ENCODE measurements at regions not wholly inside any gene's neighbourhood (a gene's known extent, or its start where the extent isn't known, plus 50 kb on each side); places are given as distances from the start of the nearest gene placed in this dataset.
"Not testable (repeated sequence)": the region's sequence is repeated elsewhere in the genome, so short reads cannot be mapped to it uniquely, and the experiment has no call there.

DNA sequence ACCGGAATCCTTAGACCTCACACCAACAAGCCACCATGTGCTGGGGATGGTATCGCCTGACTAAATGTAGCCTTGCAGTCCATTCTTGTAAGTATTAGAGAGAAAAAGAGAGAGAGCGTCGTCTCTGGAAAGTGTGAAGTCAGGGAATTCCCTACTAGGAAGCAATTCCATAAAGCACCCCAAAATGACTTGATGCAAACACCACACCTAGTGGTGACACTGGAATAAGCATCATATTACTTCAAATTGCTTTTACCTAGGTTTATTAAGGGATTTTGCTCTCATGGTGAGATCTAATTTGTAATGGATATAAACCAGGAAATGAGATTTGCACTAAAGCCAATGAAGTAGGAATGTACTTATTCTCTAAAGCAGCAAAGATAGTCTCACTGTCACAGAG is 111.4 kb upstream of the METTL9 start:
- not testable (repeated sequence) for DNase-seq (ENCODE audit: low spot score)

DNA sequence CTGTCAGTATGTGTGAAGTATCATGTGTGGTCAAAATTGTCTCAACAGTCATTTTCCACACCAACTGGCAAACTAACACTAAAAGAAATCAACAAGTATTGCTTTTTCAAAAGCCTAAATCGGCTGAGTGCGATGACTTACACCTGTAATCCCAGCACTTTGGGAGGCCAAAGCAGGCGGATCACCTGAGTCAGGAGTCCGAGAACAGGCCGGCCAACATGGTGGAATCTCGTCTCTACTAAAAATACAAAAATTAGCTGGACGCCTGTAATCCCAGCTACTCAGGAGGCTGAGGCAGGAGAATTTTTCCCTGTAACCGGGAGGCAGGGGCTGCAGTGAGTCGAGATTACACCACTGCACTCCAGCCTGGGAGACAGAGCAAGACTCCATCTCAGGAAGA is 100.3 kb upstream of the METTL9 start:
- not testable (repeated sequence) for DNase-seq (ENCODE audit: low spot score)

DNA sequence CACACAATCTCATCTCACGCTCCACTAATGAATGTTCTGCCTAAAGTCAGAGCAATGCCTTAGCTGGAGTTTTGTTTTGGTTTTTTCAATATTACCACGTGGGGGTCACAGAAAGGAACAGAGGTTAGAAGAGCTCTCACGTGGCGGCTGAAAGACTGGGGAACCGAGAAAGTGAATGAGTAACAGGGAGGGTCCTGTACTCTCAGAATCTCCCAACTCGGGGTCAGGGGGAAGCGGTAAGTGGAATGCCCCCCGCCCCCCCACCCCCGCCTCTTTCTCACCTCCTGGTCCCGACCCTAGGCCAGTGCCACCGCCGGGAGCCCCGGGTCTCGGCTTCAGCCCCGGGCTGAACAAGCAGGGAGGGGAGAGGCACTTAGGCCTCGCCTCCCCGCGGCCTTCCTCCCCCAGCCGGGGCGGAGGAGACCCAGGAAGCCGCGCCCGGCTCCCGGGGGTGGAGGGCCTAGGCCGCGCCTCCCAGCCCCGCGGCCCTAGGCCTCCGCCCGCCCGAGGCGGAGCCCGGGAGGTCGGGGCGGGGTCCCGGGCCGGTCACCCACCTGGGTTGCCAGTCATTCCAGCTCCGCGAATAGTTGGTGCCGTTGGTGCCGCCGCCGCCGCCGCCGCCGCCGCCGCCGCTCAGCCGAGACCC is 98.0 kb upstream of the METTL9 start:
- DNase-seq (ENCODE audit: low spot score), result not testable (repeated sequence)

DNA sequence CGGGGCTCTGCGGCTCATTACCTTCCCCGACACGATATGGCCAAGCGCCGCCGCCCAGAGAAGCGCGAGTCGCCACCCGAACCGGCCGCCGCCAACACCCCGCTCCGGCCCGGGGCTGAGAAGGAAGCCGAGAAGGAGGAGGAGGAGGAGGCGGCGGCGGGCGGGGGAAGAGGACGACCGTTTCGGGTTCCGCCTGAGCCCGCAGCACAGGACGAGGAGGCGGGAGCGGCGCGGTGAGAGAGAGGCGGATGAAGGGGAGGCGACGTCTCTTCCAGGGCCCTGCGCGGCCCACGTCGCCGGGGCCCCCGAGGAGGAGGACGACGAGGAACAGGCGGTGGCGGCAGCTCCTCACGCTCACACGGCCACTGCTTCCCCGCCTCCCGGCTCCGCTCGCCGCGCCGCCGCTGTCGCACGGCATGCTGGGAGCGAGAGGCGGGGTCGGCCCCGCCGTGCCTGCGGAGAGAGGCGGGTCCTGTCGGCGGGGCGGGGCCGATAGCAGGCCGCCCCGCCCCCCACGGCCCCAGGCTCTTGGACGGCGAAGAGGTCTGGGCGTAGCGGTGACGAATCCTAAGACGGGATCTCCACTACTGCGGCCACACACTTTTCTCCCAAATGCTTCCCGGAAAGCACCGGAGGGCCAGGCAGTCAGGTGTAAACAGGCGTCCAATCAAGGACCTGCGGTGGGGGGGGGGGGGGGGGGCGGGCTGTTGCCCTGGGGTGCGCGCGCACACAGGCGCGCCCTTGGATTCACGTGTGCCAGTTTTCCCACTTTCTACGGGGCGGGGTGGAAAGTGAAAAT is 97.3 kb upstream of the METTL9 start:
- DNase-seq (ENCODE audit: low spot score), result peak; percentile 96

DNA sequence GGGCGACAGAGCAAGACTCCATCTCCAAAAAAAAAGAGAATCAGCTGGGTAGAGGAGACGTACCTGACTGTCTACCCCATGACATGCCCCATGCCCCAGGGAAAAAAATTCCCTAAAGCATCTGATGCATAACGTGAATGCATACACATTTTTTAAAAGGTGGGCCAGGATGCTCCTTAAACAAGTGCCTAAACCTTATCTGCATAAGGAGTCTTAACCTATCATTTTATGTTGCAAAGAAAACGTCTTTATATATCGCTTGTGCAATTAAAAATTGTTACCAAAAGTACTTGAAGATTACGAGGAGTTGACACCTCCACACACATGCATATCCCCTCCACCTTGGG is 95.8 kb upstream of the METTL9 start:
- not testable (repeated sequence) for DNase-seq (ENCODE audit: low spot score)

DNA sequence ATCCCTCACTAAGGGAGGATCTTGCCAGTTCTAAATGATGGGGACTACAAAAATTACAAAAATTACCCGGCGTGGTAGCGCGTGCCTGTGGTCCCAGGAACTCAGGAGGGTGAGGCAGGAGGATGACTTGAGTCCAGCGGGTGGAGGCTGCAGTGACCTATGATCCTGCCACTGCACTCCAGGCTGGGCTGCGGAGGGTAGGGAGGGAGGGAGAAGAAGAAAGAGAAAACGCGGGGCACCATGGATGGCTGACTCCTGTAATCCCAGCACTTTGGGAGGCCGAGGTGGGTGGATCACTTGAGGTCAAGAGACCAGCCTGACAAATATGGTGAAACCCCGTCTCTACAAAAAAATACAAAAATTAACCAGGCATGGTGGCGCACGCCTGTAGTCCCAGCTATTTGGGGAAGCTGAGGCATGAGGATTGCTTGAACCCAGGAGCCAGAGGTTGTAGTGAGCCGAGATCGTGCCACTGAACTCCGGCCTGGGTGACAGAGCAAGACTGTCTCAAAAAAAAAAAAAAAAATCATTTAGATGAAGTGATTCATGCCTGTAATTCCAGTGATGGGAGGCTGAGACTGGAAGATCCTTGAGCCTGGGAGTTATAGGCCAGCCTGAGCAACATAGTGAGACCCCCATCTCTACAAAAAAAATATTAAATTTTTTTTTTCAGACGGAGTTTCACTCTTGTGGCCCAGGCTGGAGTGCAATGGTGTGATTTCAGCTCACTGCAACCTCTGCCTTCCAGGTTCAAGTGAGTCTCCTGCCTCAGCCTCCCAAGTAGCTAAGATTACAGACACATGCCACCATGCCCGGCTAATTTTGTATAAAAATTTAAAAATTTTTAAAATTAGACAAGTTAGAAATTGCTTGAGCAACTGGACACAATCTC is 95.2 kb upstream of the METTL9 start:
- not testable (repeated sequence) for DNase-seq (ENCODE audit: low spot score)

DNA sequence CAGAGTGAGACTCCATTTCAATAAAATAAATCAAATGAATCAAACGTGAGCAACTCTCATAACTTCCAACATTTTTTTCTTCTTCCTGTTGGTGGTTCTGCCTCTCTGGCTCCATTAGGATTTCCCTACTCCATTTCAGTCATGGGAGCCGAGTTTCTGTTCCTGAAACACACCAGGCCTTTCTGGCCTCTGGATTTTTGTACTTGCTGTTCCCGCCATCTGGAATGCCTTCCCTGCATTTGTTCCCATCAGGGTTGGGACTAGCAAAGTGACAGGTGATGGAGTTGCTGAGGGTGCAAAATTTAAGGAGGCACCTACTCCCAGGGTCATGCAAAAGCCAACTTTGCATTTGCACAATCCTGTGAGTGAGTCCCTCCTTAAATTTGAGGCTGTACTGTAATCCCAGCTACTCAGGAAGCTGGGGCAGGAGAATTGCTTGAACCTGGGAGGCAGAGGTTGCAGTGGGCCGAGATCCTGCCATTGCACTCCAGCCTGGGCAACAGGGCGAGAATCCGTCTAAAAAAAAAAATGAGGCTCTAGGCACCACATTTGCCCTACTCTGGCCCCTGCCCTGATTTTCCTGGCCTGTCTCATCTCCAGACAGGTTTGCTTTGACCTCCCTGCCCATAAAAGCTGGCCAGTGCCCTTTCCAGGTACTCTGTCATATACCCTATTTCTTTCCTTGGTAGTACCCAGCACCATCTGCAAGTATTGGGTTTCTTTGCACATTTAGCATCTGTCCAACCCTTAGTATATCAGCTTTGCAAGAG is 93.4 kb upstream of the METTL9 start:
- not testable (repeated sequence) for DNase-seq (ENCODE audit: low spot score)

DNA sequence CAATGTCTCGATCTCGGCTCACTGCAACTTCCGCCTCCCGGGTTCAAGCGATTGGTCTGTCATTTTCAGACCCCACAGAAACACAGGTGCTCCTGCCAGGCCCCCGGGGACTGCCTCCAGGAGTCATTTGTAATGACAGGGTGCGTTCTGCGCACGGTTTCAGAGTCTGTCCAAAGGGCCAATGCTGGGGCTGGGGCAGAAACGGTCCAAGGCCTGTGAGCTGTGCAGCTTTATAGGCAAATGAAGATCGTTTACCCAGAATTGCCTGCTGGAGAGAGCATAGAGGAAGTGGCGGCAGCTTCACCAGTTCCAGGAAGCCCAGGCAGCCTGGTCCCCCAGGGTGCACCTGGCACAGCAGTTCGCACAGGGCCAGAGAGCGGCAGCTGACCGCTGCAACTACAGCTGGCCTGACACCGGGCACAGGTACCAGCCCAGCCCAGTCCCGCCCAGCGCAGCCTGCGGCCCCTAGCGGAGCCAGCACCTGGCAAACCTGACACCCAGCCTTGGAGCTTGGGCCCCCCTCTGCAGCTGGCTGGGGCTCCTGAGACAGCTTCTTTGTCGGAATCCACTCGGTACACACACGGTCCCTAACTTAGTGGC is 92.4 kb upstream of the METTL9 start:
- DNase-seq (ENCODE audit: low spot score), result not testable (repeated sequence)

DNA sequence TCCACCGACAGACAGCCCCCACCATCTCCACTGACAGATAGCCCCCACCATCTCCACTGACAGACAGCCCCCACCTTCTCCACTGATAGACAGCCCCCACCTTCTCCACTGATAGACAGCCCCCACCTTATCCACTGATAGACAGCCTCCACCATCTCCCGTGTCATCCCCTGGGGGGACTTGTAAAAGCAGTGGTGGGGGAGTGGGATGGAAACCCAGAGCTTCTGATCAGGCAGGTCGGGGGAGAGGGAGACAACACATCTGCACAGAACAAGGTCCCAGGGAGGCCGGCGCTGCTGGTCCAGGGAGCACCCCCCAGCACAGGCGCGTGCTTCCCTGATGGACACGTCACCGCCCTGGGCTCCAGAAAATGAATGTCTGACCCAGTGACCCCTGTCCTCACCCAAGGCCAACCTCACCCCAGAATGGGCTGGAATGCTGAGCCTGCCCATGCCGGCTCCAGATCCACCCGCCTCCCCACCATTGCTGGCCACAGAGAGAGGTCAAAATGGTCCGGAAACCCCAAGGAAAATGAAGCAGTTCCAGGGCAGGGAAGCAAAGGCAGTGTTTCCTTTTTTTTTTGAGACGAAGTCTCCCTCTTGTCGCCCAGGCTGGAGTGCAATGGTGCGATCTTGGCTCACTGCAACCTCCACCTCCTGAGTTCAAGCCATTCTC is 91.6 kb upstream of the METTL9 start:
- DNase-seq (ENCODE audit: low spot score), result not testable (repeated sequence)

DNA sequence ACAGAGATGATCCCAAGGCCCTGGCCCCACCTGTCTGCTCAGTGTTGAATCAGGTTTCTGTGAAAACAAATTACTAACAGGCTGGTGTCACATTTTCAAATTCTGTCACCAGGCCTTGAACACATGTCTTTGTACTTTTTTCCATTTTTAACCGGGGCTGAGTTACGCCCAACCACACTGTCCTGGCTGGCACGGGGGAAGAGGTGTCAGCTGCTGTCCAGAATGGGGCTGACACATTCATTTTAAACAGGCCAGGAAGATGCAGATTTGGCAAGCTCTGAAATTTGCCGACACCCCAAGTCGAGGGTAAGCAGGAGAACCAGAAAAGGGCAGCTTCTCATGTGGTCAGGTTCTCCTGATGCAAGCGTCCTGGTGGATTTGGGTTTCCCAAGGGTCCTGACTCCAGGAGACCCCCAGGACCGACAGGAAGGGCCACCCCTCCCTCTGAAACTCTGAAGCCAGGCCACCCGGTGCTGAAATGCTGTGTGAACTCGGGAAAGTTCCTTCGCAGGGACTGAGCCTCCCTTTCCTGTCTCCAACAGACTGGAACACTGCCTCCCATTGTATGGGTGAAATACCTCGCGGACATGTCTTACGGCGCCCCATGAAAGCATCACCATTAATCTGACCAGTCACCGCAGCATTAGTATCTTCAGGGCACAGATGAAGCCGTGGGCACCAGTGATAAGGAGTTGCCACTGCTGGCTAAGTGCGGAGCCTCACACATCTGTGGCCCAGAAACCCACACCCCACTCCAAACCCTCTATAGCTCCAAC is 90.5 kb upstream of the METTL9 start:
- DNase-seq (ENCODE audit: low spot score), result not testable (repeated sequence)

DNA sequence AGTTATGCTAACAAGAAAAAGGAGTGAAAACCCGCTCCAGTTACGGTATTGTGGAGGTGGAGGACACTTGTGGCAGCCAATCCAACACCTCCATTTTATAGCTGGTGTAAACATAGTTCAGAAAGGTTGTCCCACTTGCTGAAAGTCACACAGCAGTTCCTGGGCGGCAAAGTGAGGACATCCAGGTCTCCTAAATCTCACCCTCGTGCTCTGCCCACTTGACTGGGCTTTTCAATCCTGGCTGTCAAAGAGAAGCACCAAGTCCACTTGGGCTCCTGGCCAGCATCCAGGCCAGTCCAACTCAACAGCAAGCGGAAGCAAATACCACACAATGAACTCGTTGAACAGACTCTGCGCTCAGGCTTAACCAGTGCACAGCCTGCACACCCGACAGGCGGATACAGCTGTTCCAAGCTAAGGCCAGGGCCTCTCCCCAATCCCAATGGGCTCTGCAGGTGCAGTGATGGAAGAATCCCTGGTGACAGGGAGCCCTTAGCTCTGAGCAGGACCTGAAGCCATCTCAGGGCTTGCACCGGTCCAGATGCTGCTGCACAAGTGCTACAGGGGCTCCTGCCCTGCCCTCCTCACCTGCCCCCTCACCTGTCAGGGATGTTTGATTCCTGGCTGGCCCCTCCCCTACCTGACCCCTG is 89.8 kb upstream of the METTL9 start:
- not testable (repeated sequence) for DNase-seq (ENCODE audit: low spot score)

DNA sequence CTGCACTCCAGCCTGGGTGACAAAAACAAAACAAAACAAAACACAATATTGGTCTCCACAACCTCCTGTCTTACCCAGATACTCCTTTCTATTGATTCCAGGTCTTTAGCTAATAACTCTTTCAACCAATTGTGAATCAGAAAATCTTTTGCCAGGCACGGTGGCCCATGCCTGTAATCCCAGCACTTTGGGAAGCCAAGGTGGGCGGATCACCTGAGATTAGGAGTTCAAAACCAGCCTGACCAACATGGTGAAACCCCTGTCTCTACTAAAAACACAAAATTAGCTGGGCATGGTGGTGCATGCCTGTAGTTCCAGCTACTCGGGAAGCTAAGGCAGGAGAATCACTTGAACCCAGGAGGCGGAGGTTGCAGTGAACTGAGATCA is 88.5 kb upstream of the METTL9 start:
- DNase-seq (ENCODE audit: low spot score), result not testable (repeated sequence)

DNA sequence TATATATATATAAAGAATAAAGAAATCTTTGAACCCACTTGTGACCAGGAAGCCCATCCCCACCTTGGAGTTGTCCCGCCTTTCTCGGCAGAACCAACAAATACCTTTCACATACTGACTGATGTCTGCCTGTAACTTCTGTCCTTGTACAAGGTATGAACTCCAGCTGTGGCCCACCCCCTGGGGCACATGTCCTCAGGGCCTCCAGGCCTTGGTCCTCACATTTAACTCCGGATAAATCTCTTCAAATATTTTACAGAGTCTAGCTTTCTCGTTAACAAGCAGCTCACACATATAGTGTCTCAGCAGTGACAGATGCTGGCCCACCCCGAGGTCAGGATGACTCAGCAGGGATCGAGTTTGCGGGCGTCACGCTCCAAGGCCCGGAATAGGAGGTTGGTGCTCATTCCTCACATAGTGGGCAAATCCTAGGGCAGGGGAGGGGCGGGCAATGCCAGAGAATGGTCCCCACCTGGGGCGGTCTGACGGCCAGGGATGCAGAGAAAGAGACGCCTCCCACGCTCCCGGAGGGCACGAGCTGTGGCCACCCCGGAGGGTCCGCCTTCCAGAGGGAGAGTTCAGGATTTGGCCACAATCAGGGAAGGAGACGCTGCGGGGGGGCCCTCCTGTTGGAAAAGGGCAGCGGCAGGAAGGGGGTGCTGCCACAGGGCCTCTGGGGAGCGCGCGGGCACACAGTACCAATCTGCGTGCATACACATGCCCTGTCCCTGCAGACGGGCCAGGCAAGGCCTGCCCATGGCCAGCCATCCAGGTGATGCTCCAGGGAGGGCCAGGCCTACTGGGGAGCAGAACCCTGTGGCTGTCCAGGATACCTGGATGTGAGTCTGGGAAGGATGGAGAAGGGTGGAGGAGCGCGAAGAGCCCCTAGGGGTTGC is 87.8 kb upstream of the METTL9 start:
- not testable (repeated sequence) for DNase-seq (ENCODE audit: low spot score)

DNA sequence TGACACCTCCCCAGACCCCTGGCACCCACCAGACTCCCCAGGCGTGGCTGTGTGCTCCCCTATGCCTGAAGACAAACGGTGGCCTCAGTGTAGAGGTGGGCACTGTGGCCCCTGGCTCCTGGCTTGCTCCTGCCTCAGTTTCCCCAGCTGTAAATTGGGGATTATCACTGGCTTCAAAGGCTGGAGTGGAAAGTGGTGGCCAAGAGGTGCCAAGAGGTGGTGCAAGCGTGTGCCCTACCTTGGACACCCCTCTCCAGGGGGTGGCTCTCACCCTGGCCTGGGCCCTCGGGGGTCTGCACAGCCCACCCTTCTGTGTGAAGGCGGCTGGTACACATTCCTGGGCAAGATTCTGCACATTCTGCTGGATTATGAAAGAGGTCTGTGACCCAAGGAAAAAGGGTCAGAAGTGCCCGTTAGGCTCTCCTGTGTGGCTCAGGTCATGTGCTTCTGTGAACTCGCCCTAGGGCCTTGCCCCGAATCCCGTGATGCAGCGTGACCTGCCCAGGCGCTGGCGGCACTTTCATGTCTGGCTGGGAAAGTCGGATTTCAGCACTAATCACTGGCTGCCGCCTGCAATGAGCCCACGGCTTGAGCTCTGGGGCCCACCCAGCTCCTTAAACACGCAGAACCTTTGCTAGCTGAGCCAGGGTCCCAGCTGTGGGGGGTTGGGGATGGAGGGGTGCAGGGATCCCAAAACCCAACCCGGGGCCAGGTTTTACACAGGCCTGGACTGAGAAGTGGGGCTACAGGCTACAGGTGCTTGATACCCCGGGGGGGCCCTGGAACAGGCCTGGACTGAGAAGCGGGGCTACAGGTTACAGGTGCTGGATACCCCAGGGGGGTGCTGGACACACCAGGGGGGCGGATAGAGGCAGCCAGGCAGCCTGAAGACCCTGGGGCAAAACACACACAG is 86.8 kb upstream of the METTL9 start:
- DNase-seq (ENCODE audit: low spot score), result not testable (repeated sequence)

DNA sequence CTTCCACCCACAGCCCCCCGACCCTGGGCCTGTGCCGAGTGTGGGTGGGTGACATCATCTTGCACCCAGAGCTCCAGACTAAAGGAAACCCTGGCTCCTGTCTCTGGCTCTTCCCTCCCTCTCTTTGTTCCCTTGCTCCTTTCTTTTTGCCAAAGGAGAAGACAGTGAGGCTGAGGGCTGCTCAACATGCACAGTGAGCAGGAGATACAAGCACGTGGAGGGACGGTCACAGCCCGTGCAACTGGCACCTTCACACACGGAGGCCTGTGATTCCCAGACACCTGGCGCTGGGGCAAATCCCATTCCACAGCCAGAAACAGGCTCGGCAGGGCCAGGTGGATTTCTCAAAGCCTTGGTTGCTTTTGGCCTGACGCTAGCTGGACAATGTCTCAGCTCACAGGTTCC is 86.0 kb upstream of the METTL9 start:
- not testable (repeated sequence) for DNase-seq (ENCODE audit: low spot score)

DNA sequence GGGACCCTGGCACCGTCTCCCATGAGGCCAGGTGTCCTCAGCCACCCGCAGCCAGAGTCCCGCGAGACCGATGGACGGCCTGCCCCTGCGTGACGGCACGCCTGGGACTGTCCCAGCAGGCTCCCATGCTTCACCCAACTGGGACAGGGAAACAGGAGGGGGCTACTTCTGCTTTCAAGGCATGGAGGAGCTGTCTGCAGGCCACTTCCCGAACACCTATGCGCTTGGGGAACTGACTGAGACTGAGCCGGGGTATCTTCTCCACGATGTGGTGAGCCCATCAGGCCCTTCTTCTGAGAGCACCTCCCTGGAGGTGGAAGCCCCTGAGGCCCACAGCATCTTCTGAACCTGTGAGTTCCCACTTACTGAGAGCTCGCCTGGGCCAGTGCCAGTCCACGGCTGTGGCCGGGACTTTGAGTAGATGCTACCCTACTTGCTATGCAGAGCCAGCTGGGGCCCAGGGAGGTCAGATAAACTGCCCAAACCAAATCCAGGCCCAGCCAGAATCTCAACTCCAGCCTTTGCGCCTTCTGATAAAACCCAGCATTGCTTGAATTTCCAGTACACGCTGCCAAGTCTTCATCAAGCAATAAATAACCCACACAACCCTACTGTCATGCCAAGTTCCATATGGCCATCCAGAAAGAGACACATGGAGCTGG is 85.4 kb upstream of the METTL9 start:
- DNase-seq (ENCODE audit: low spot score), result not testable (repeated sequence)

DNA sequence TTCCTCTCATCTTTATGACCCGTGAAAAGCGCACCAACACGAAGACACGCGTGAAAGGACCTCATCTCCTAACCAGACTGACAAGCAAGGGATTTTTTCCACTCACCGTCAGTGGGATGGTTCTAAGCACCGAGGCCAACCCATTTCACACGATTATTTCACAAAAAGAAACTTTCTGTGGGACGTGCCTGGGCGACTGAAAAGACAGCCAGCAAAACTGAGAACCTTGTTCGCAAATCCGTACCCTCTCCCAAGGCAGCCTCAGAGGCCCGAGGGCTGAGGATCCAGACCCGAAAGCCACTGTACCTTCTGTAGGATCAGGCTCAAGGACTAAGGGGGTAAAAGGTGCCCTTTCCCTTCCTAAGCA is 84.9 kb upstream of the METTL9 start:
- DNase-seq (ENCODE audit: low spot score), result not testable (repeated sequence)

Data from AG08396 (cell line).